ENCODE measurements at regions not wholly inside any gene's neighbourhood (a gene's known extent, or its start where the extent isn't known, plus 50 kb on each side); places are given as distances from the start of the nearest gene placed in this dataset.

DNA sequence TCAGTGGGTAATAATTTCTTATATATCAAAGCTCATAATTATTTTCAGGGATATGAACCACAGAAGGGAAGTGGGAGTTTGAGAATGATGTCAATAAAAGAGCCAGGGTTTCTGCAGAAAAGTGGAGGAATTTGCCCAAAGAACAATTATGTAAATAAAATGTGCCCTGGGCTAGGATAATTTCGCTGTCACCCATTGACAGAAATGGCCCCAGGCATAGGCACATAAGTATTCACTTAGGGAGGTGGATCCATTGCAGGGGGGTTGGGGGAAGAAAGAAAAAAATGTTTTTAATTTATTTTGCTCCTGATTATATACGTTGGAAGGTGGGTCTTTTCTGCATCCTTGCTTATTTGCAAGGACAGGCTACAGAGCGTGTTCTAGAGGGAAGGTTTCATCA lies 135.1 kb upstream of the IRX2 start (continued):
- no peak for TF ChIP-seq USF2 (IDR thresholded peaks at IDR 0.05)
- no peak for TF ChIP-seq HDAC2 (IDR thresholded peaks at IDR 0.05)
- no peak for TF ChIP-seq CHD2 (IDR thresholded peaks at IDR 0.05; ENCODE audit: low read length, partially characterized antibody)

GRCh38 chr5:2883771-2884170 lies 132.3 kb upstream of the IRX2 start:
- 12% methylated on average over 8 of the region's 8 CpGs for WGBS (ENCODE audit: missing lambda C conversion rate)
- CTCF ChIA-PET: no interaction called here
- H3K4me1 ChIP-seq: no peaks in the 10 kb centered on the region
- H3K9me3 ChIP-seq: no peaks in the 10 kb centered on the region
- no peak overlapping the region for H3K4me2 ChIP-seq
- no peak overlapping the region for H3K27ac ChIP-seq
- H3K4me3 ChIP-seq: no peak overlapping the region
- no peak for ATAC-seq
- FAIRE-seq: no peak
- POLR2A ChIA-PET: no interaction called here
- no peak for DNase-seq (ENCODE audit: low read depth in 1 of 2, low spot score in 1 of 2)
- TF ChIP-seq POLR2A (IDR thresholded peaks at IDR 0.05; ENCODE audit: low read length) (no peak), HES2 (IDR thresholded peaks at IDR 0.05) (no peak), HOXB5 (CRISPR knock-in tag; IDR thresholded peaks at IDR 0.05) (no peak), ESRRA (IDR thresholded peaks at IDR 0.05; ENCODE audit: borderline replicate concordance, low read length) (no peak), FOSL2 (IDR thresholded peaks at IDR 0.05) (no peak), FOSL2 (CRISPR knock-in tag; IDR thresholded peaks at IDR 0.05) (no peak)

DNA sequence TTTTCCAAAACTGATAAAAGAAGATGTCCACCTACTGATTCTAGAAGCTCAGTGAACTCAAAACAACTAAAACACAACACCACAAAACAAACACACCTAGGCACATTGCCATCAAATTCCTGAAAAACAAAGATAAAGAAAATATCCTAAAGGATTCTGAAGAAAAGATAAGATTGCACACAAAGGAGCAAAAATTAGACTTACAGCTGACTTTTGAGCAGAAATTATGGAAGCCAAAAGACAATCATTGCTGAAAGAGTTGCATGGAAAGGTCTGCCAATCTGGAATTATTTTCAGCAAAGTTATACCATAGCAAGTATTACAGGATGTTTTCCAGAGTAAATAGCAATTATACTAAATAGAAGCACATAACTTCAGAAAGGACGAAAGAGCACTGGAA lies 128.2 kb upstream of the IRX2 start:
- Histone ChIP-seq H3K9me3 (no peaks in the 10 kb centered on the region), H3K27ac (no peak overlapping the region), H3K4me2 (no peak overlapping the region), H3K4me1 (no peaks in the 10 kb centered on the region), H3K4me3 (no peak overlapping the region)
- ChIA-PET CTCF (no interaction called here), POLR2A (no interaction called here)
- ATAC-seq (no peak), DNase-seq (ENCODE audit: low read depth in 1 of 2, low spot score in 1 of 2) (no peak), FAIRE-seq (no peak)
- 0% methylated on average over 1 of the region's 1 CpG for WGBS (ENCODE audit: missing lambda C conversion rate)
- TF ChIP-seq RCOR1 (IDR thresholded peaks at IDR 0.05; ENCODE audit: low read depth, low read length) (no peak), KDM5A (IDR thresholded peaks at IDR 0.05) (no peak), KDM1A (IDR thresholded peaks at IDR 0.05; ENCODE audit: low read depth) (no peak), FOSL2 (IDR thresholded peaks at IDR 0.05) (no peak), FOSL2 (CRISPR knock-in tag; IDR thresholded peaks at IDR 0.05) (no peak), POLR2AphosphoS2 (conservative IDR thresholded peaks at IDR 0.05; ENCODE audit: low read length) (no peak), NPAS2 (CRISPR knock-in tag; IDR thresholded peaks at IDR 0.05; ENCODE audit: borderline replicate concordance) (no peak), RAD21 (conservative IDR thresholded peaks at IDR 0.05 in 1 of 2, IDR thresholded peaks at IDR 0.05 in 1 of 2) (no peak), CHD4 (IDR thresholded peaks at IDR 0.05; ENCODE audit: borderline replicate concordance) (no peak), HOXB5 (CRISPR knock-in tag; IDR thresholded peaks at IDR 0.05) (no peak), EP300 (IDR thresholded peaks at IDR 0.05) (no peak), SMC3 (IDR thresholded peaks at IDR 0.05) (no peak), ESRRA (IDR thresholded peaks at IDR 0.05; ENCODE audit: borderline replicate concordance, low read length) (no peak)

DNA sequence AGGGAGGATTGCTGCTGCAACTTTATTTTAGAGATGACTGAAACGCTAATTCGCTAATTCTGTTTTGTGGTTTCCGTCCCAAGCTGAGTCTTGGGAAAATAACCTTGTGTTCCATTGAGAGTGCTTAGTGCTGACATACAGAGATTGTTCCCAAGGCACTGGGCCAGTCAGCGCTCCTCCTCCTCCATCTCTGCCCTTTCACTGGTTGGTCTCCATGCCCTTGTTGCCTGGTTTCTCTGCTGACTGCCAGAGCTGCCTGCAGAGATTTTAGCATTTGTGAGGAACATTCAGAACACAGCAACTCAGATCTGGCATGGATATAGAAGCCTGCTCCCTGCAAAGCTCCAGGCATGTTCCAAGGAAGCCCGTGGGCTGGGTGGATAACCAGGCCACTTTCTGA lies 126.0 kb upstream of the IRX2 start:
- H3K9me3 ChIP-seq: no peaks in the 10 kb centered on the region
- POLR2A ChIA-PET: no interaction called here
- ATAC-seq (no peak), FAIRE-seq (no peak), DNase-seq (ENCODE audit: low read depth in 1 of 2, low spot score in 1 of 2) (no peak)
- H3K4me2 ChIP-seq: no peak overlapping the region
- CTCF ChIA-PET: interaction anchor here (0.6 kb wide), 1 partner anchor 135 kb away, joined by 3 read pairs; no protein-coding TSS in a partner anchor
- no peak overlapping the region for H3K27ac ChIP-seq
- no peak overlapping the region for H3K4me3 ChIP-seq
- no peaks in the 10 kb centered on the region for H3K4me1 ChIP-seq
- WGBS (ENCODE audit: missing lambda C conversion rate): 7% methylated on average over 5 of the region's 5 CpGs
- TF ChIP-seq HOXB5 (CRISPR knock-in tag; IDR thresholded peaks at IDR 0.05) (no peak), GATA3 (IDR thresholded peaks at IDR 0.05; ENCODE audit: borderline replicate concordance) (no peak), POLR2AphosphoS2 (conservative IDR thresholded peaks at IDR 0.05; ENCODE audit: low read length) (no peak), ZNF302 (CRISPR knock-in tag; IDR thresholded peaks at IDR 0.05) (no peak), TFCP2L1 (CRISPR knock-in tag; IDR thresholded peaks at IDR 0.05) (no peak), BHLHE40 (IDR thresholded peaks at IDR 0.05; ENCODE audit: low read depth, low read length) (no peak), FOSL2 (IDR thresholded peaks at IDR 0.05) (no peak), FOSL2 (CRISPR knock-in tag; IDR thresholded peaks at IDR 0.05) (no peak), BCL3 (IDR thresholded peaks at IDR 0.05) (no peak), MAX (IDR thresholded peaks at IDR 0.05) (no peak), EHMT2 (IDR thresholded peaks at IDR 0.05; ENCODE audit: low read depth) (no peak), MYC (IDR thresholded peaks at IDR 0.05; ENCODE audit: borderline replicate concordance, low read length) (no peak), RCOR1 (IDR thresholded peaks at IDR 0.05; ENCODE audit: low read depth, low read length) (no peak), HDAC2 (IDR thresholded peaks at IDR 0.05) (no peak), HES2 (IDR thresholded peaks at IDR 0.05) (no peak), HEYL (CRISPR knock-in tag; IDR thresholded peaks at IDR 0.05) (no peak), CHD4 (IDR thresholded peaks at IDR 0.05; ENCODE audit: borderline replicate concordance) (no peak)
- TF ChIP-seq, protein P1, sequence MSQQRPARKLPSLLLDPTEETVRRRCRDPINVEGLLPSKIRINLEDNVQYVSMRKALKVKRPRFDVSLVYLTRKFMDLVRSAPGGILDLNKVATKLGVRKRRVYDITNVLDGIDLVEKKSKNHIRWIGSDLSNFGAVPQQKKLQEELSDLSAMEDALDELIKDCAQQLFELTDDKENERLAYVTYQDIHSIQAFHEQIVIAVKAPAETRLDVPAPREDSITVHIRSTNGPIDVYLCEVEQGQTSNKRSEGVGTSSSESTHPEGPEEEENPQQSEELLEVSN (IDR thresholded peaks at IDR 0.05; ENCODE audit: borderline replicate concordance, low read depth): no peak

All from A549 (cell line).